ENCODE measurements at regions not wholly inside any gene's neighbourhood (a gene's known extent, or its start where the extent isn't known, plus 50 kb on each side); places are given as distances from the start of the nearest gene placed in this dataset.

DNA sequence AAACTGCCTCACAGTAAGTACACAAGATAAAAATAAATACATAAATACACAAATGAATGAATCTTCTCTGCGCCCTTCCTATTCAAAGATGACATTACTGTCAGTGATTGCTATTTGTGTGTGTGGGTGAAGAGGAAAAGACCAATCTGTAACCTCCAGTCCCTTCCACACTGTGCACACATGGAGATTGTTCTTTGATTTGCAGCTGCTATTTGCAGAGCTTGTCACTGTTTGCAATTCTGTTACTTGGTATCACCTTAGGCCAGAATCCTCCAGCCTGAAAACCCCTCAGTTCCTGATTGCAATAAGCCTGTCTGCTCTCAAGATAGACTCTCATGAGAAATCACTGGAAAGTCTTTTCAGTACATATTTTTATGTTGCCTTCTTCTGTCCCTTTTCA lies 1314.9 kb downstream of the PCDH9 start:
- TF ChIP-seq, protein P1, sequence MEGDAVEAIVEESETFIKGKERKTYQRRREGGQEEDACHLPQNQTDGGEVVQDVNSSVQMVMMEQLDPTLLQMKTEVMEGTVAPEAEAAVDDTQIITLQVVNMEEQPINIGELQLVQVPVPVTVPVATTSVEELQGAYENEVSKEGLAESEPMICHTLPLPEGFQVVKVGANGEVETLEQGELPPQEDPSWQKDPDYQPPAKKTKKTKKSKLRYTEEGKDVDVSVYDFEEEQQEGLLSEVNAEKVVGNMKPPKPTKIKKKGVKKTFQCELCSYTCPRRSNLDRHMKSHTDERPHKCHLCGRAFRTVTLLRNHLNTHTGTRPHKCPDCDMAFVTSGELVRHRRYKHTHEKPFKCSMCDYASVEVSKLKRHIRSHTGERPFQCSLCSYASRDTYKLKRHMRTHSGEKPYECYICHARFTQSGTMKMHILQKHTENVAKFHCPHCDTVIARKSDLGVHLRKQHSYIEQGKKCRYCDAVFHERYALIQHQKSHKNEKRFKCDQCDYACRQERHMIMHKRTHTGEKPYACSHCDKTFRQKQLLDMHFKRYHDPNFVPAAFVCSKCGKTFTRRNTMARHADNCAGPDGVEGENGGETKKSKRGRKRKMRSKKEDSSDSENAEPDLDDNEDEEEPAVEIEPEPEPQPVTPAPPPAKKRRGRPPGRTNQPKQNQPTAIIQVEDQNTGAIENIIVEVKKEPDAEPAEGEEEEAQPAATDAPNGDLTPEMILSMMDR (IDR thresholded peaks at IDR 0.05) = no peak
- TF ChIP-seq ZFX (IDR thresholded peaks at IDR 0.05; ENCODE audit: borderline replicate concordance) = no peak

All from 22Rv1 (cell line).